ENCODE measurements at regions not wholly inside any gene's neighbourhood (a gene's known extent, or its start where the extent isn't known, plus 50 kb on each side); places are given as distances from the start of the nearest gene placed in this dataset.

GRCh38 chr5:118551716-118552115 lies 436.6 kb downstream of the DTWD2 start:
- Histone ChIP-seq H3K9me3 (replicated peaks; ENCODE audit: control insufficient read depth, insufficient read depth, low read length) (peaks cover 2% of the 10 kb centered on the region), H4K20me1 (replicated peaks; ENCODE audit: control insufficient read depth, extremely low read depth, insufficient read depth, low read length) (no peaks in the 10 kb centered on the region), H3K4me2 (ENCODE audit: insufficient read depth, low read length) (no peak overlapping the region), H3K9ac (replicated peaks; ENCODE audit: extremely low read depth, insufficient read depth, low read length) (no peak overlapping the region), H3K36me3 (ENCODE audit: control insufficient read depth in 2 of 2, extremely low read depth in 1 of 2, insufficient read depth in 2 of 2, low read length in 2 of 2) (no peaks in the 10 kb centered on the region), H3K4me1 (ENCODE audit: control insufficient read depth, extremely low read depth, insufficient read depth, low read length) (no peaks in the 10 kb centered on the region), H3K79me2 (ENCODE audit: control insufficient read depth, insufficient read depth, low read length) (no peaks in the 10 kb centered on the region), H3K27ac (ENCODE audit: insufficient read depth, low read depth, low read length) (no peak overlapping the region), H2AFZ (ENCODE audit: low read depth, low read length) (no peak overlapping the region), H3K4me3 (replicated peaks in 1 of 3; ENCODE audit: insufficient read depth in 1 of 3, low read depth in 1 of 3, low read length in 3 of 3) (no peak overlapping the region), H3K27me3 (ENCODE audit: control insufficient read depth in 2 of 2, insufficient read depth in 2 of 2, low read length in 2 of 2) (no peaks in the 10 kb centered on the region), H3K9me1 (replicated peaks; ENCODE audit: control insufficient read depth, extremely low read depth, insufficient read depth, low read length) (no peaks in the 10 kb centered on the region)
- TF ChIP-seq FOS (IDR thresholded peaks at IDR 0.05; ENCODE audit: borderline replicate concordance, insufficient read depth, low read length) (no peak), MYC (IDR thresholded peaks at IDR 0.05; ENCODE audit: low read depth, low read length) (no peak), POLR2AphosphoS5 (IDR thresholded peaks at IDR 0.05; ENCODE audit: insufficient read depth, low read depth, low read length) (no peak), POLR2A (IDR thresholded peaks at IDR 0.05; ENCODE audit: low read depth, low read length) (no peak), JUN (IDR thresholded peaks at IDR 0.05; ENCODE audit: borderline replicate concordance, insufficient read depth, insufficient read length, low read depth) (no peak), GATA2 (IDR thresholded peaks at IDR 0.05; ENCODE audit: insufficient read depth, insufficient read length, low read depth, low read length) (no peak), EZH2 (IDR thresholded peaks at IDR 0.05; ENCODE audit: borderline replicate concordance, low read depth, low read length, severe bottlenecking) (no peak)
- TF ChIP-seq, protein P1, sequence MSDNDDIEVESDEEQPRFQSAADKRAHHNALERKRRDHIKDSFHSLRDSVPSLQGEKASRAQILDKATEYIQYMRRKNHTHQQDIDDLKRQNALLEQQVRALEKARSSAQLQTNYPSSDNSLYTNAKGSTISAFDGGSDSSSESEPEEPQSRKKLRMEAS (IDR thresholded peaks at IDR 0.05; ENCODE audit: insufficient read depth, insufficient read length), result no peak
- TF ChIP-seq, protein P2, sequence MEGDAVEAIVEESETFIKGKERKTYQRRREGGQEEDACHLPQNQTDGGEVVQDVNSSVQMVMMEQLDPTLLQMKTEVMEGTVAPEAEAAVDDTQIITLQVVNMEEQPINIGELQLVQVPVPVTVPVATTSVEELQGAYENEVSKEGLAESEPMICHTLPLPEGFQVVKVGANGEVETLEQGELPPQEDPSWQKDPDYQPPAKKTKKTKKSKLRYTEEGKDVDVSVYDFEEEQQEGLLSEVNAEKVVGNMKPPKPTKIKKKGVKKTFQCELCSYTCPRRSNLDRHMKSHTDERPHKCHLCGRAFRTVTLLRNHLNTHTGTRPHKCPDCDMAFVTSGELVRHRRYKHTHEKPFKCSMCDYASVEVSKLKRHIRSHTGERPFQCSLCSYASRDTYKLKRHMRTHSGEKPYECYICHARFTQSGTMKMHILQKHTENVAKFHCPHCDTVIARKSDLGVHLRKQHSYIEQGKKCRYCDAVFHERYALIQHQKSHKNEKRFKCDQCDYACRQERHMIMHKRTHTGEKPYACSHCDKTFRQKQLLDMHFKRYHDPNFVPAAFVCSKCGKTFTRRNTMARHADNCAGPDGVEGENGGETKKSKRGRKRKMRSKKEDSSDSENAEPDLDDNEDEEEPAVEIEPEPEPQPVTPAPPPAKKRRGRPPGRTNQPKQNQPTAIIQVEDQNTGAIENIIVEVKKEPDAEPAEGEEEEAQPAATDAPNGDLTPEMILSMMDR (IDR thresholded peaks at IDR 0.05; ENCODE audit: extremely low read depth in 1 of 2, insufficient read depth in 1 of 2, low read depth in 1 of 2, low read length in 2 of 2), result no peak
- ChIA-PET CTCF (no interaction called here), POLR2A (no interaction called here)
- no TSS peak for BruUV-seq (replicated peaks)
- intact Hi-C loops (cut with micrococcal nuclease) (no loop called here), dilution Hi-C loops (cut with MboI; ENCODE audit: extremely low pct_ligation_motif_present, low sequenced_read_pairs) (no loop called here)
- DNase-seq (ENCODE audit: low read depth, low spot score) (no peak), FAIRE-seq (no peak)
